Fibroblast of peridontal ligament (primary cell): ENCODE measurements at regions not wholly inside any gene's neighbourhood (a gene's known extent, or its start where the extent isn't known, plus 50 kb on each side); places are given as distances from the start of the nearest gene placed in this dataset.

Experiments
- DNase-seq: peaks from one replicate; pipeline ENCODE4 v3.0.0-alpha.2; 2010; ENCODE audit errors: extremely low read depth

DNA sequence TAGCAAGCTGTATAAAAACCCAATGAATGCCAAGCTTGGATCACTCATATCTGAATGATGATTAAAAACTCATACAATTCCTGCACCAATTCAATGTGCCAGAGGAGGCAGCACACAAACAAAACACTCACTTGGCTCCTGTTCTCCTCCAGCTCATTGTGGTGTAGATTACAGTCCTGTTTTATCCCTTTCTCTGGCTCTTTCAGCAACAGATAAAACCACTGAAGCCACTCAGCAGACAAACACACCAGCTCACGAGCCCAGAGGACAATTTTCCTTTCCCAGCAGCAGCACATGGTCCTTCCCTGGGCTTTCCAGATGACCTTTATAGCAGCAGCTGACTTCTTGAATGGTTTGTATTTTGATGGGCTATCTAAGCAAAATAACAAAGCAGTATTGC, 107.3 kb upstream of the STARD3NL start:
- DNase-seq = peak; percentile 74

DNA sequence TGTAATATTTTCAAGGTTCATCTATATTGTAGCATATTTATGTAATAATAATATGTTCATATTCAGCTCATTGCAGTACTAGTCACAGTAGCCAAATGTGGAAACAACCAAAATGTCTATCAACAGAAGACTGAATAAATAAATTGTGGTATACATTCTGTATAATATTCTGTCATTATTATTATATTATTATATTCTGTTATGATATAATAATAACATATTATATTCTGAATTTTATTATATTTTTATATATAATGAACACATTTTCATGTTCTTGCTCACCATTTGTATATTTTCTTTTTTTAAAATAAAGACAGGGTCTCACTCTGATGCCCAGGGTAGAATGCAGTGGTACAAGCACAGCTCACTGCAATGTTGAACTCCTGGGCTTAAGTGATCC, 91.2 kb upstream of the STARD3NL start:
- DNase-seq = no peak

DNA sequence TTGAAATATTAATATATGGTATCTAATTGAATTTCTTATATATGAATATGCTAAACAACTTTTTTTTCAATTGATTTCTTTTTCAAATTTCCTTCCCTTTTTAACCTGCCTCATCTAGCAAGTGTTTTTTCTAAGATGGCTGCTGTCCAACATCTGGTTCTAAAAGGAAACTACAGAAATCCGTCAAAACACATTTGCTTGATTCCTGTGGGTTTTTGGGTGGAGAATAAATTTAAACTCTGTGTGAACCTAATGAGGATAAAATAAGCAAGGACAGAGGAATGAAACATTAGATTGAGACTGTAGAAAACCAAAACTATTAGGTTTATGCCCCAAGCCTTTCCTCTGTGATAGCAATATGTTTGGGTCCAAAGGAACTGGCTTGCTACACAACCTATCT, 75.5 kb upstream of the STARD3NL start:
- DNase-seq = peak; percentile 96

DNA sequence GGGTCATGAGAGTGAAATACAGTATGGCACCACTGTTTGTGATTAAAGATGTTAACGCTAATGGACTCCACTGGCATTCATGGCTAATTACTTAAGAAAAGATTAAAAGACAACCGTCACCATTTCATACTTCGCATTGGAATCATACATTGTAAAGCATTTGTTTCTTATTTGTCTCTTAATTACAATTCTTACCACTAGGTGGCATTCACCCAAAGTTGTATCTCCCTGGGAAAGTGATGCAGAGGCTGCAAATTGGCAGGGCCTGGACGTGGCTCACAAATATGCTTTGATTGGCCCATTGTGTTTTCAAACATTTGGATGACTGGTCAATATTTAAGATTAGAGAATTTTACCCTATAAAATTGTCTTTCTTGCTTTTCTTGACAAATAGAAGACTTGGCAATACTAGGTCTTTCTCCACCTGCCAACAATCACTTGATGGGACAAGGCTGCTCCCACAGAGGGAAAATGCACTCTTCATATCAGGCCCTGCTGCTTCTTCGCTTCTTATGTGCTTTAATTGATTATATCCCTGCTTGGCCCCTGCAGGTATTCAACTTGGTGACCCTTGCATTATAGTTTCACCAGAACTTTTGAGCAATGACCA, 72.1 kb upstream of the STARD3NL start:
- peak; percentile 83 for DNase-seq

DNA sequence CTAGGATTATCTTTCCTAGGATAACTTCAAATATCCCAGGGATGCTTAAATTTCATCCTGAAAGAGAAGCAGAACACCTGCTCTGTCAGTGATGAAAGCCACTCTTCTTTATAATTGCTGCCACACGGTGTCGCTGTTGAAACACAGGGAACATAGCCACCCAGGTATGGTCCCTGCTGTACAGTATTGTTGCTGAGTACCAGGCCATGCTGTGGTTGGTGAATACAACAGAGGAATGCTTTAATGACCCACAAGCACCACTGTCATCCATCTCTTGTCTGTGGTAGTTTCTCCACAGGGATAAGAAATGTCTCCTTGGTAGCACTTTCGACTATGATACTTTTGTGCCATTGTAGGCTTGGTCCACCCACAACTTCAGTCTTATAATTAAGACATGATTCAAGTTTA, 70.6 kb upstream of the STARD3NL start:
- peak; percentile 60 for DNase-seq

DNA sequence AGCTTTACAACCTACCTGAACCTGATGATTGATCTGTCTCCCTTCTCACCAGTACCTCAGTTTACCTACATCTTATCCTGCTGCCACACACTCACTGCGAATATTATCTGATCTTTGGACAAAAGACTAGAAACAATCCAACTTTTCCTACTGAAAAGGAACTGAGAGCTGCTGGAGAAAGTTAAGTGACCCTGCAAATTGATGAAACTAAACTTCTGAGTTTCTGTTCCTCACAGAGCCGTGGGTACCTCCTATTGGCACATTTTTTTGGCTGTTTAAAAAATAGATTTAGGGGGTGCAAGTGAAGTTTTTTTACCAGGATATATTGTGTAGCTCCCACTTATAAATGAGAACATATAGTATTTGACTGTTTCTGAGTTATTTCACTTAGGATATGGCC, 66.0 kb upstream of the STARD3NL start:
- DNase-seq = no peak

DNA sequence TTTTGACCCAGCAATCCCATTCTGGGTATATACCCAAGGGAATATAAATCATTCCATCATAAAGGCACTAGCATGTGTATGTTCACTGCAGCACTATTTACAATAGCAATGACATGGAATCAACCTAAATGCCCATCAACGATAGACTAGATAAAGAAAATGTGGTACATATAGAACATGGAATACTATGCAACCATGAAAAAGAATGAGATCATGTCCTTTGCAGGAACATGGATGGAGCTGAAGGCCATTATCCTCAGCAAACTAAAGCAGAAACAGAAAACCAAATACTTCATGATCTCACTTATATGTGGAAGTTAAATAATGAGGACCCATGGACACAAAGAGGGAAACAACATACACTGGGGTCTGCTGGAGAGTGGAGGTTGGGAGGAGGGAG, 58.0 kb upstream of the STARD3NL start:
- DNase-seq = no peak

DNA sequence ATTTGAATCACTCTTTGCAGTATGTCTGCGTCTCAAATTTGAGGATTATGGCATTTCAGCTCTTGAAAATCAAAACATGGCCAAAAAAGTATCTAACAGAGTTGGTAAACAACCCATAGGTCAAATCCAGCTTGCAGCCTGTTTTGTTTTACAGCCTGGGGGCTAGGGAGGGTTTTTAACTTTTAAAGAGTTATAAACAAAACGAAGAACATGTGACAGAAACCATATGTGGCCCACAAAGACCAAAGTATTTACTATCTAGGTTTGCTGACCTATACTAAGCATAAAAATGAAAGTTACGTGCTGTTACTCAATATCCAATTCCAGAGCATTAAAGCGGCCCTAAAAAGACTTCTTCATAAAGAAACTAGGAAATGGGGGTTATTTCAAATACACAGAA, 55.5 kb upstream of the STARD3NL start:
- no peak for DNase-seq

DNA sequence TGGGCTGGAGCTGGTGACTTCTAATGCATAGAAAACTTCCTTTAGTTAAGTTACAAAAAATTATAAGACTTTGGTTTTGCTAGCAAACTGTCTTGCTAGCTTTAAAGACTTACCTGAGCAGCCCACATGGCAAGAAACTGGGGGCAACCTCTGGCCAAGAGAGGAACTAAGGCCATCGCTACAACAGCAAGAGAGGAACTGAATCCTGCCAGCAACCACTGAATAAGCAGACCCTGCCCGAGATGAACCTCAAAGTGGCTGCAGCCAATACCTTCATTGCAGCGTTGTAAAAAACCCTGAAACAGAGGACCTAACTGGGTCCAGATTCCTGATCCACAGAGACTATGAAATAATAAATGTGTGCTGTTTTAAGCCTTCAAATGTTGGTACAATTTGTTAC, 54.6 kb upstream of the STARD3NL start:
- no peak for DNase-seq

DNA sequence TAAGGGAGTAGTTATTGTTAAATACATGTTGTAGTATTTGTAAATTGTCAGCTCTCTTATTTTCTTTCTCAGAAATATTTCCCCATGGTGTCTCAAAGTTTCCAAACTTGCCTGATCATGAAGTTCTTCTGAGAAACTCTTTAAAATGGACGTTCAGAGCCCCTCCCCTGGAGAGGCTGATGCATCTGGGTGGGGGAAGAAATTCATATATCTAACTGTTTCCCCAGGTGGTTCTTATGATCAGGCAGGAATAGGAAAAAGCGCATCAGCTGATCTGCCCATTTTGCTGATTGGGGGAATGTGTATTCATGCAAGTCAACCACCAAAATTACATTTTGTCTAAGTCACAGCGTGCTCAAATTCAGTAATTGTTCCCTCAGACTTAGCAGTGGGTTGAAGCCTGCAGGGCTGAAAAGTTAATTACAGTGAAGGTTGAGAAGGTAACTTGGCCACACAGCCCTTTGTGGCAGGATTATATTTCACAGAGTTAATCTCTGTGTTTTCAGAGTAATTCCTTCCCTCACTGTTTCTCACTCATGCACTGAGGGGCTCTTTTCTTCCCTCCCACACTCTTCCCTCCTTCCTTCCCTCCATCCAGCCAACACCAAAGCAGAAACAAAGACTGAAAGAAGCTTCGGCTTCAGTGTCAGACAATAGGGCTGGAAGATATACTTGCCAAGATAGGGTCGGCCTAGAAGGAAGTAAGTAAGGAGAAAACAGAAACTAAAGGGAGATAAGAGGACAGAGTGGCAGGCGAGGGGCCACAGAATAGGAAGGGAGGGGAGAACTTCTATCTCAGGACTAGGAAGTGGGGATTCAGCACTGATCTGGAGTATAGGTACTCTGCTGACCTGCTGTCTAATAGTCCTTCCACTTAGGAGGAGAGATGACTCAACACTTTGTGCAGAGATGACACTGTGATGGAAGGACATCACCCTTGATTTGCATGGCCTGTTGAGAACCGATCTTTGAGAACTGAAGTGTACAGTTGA, 50.5 kb upstream of the STARD3NL start:
- DNase-seq = no peak
